ENCODE measurements at regions not wholly inside any gene's neighbourhood (a gene's known extent, or its start where the extent isn't known, plus 50 kb on each side); places are given as distances from the start of the nearest gene placed in this dataset.
"Not testable (repeated sequence)": the region's sequence is repeated elsewhere in the genome, so short reads cannot be mapped to it uniquely, and the experiment has no call there.

DNA sequence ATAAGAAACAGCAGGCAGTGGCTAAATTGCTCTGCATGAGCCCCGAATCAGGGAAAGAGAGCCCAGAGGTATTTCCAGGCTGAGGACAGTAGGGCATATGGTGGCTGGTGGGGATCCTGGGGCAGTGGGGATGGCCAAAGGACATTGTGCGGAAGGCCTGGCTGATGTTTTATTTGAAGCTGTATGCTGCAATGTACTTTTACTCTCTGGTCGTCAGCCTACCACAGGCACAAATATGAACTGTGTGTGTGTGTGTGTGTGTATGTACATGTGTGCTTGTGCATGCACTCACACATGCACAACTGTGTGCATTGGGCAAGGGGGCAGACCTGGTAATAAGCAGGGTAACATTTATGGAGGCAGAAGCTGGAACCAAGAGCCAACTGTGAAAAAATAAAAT, 74.7 kb upstream of the GZMB start:
- CTCF ChIA-PET = interaction anchor here (0.9 to 3.0 kb wide), 3 partner anchors 9 to 443 kb away, joined by 3 to 11 read pairs (median 4); no protein-coding TSS in a partner anchor
- H3K4me3 ChIP-seq (ENCODE audit: low read depth, low read length) = no peak overlapping the region
- DNase-seq (ENCODE audit: low read depth, low spot score) = no peak
- POLR2A ChIA-PET = no interaction called here
- TF ChIP-seq, protein P1, sequence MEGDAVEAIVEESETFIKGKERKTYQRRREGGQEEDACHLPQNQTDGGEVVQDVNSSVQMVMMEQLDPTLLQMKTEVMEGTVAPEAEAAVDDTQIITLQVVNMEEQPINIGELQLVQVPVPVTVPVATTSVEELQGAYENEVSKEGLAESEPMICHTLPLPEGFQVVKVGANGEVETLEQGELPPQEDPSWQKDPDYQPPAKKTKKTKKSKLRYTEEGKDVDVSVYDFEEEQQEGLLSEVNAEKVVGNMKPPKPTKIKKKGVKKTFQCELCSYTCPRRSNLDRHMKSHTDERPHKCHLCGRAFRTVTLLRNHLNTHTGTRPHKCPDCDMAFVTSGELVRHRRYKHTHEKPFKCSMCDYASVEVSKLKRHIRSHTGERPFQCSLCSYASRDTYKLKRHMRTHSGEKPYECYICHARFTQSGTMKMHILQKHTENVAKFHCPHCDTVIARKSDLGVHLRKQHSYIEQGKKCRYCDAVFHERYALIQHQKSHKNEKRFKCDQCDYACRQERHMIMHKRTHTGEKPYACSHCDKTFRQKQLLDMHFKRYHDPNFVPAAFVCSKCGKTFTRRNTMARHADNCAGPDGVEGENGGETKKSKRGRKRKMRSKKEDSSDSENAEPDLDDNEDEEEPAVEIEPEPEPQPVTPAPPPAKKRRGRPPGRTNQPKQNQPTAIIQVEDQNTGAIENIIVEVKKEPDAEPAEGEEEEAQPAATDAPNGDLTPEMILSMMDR (IDR thresholded peaks at IDR 0.05; ENCODE audit: insufficient read depth, low read length, missing control alignments) = no peak

DNA sequence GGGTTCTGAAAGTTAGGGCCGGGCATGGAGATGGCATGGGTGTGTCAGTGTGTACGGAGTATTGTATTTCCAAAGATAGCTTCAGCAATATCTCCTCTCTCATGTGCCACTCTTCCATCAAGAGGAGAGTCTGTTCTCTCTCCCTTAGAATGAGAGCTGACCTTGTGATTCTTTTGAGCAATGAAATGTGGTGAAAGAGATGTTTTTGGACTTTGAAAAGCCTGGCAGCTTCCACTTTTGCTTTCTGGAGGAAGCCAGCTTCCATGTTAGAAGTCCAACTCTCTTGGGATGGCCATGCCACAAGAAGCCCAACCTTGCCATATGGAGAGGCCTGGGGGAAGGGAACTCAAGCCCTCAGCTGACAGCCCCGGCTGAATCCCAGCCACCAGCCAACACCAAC, 72.4 kb upstream of the GZMB start:
- ChIA-PET CTCF (interaction anchor here (1.5 kb wide), 1 partner anchor 25 kb away, joined by 4 read pairs; no protein-coding TSS in a partner anchor), POLR2A (no interaction called here)

DNA sequence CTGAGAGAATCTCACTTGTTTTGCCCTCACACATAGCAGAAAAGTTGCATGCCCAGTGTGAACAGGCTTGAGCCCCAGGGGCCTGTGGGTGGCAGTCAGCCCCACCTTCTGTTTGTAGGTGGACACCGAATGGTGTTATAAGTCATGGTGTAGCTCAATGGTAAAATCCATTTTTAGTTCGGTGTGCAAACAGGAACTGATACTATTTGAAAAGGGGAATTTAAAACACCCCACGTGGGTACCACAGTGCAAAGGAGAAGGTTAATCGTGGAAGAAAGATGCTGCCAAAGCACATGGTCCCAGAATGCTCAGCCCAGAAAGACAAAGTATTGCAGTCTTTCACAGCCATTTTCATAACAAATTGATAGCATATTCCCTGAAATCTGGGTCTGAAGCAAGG, 71.8 kb upstream of the GZMB start:
- no peak overlapping the region for H3K4me3 ChIP-seq (ENCODE audit: low read depth, low read length)
- POLR2A ChIA-PET = no interaction called here
- TF ChIP-seq, protein P1 (IDR thresholded peaks at IDR 0.05; ENCODE audit: insufficient read depth, low read length, missing control alignments) = no peak
- CTCF ChIA-PET = no interaction called here
- DNase-seq (ENCODE audit: low read depth, low spot score) = no peak

More for the DNA sequence above, 72.4 kb upstream of the GZMB start:
- no peak for DNase-seq (ENCODE audit: low read depth, low spot score)
- no peak overlapping the region for H3K4me3 ChIP-seq (ENCODE audit: low read depth, low read length)
- TF ChIP-seq, protein P1 (IDR thresholded peaks at IDR 0.05; ENCODE audit: insufficient read depth, low read length, missing control alignments) = no peak

DNA sequence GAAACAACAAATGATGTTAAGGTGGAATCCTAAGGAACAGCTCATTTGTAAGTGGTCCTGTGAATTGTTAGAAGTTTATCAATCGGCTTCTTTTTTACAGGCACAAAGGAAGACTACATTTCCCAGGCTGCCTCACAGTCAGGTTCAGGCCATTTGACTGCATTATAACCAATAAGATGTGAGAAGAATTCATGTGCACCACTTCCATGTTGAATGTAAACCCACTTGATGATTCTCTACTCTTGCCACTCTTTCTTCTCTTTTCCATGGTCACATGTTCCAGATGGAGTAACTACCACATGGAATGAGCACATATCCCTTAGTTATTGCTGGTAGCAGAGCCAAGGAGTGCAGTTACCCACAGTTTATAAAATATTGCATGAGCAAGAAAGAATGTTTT, 67.1 kb upstream of the GZMB start:
- no peak overlapping the region for H3K4me3 ChIP-seq (ENCODE audit: low read depth, low read length)
- ChIA-PET CTCF (interaction anchor here (1.5 kb wide), 1 partner anchor 9 kb away, joined by 6 read pairs; no protein-coding TSS in a partner anchor), POLR2A (no interaction called here)
- TF ChIP-seq, protein P1 (IDR thresholded peaks at IDR 0.05; ENCODE audit: insufficient read depth, low read length, missing control alignments) = no peak
- no peak for DNase-seq (ENCODE audit: low read depth, low spot score)

DNA sequence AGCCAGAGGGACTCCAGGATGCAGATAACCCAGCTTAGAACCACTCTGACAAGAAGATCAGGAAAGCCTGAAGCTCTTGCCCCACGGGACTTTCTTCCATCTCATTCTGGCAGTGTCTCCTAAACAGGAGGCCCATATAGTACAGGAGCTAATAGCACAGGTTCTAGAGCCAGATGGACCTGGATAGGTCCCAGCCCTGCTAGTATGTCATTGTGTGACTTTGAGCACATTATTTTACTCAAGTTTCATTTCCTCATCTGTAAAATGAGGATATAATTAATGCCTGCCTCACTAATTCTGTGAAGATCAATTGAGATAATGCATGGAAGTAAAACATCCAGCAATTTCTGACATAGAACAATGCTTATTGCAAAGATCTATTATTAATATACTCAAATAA, 66.5 kb upstream of the GZMB start:
- POLR2A ChIA-PET = no interaction called here
- DNase-seq (ENCODE audit: low read depth, low spot score) = no peak
- H3K4me3 ChIP-seq (ENCODE audit: low read depth, low read length) = no peak overlapping the region
- TF ChIP-seq, protein P1 (IDR thresholded peaks at IDR 0.05; ENCODE audit: insufficient read depth, low read length, missing control alignments) = no peak
- CTCF ChIA-PET = interaction anchor here (1.3 to 1.5 kb wide), 2 partner anchors 10 to 11 kb away, joined by 4 to 6 read pairs; no protein-coding TSS in a partner anchor

DNA sequence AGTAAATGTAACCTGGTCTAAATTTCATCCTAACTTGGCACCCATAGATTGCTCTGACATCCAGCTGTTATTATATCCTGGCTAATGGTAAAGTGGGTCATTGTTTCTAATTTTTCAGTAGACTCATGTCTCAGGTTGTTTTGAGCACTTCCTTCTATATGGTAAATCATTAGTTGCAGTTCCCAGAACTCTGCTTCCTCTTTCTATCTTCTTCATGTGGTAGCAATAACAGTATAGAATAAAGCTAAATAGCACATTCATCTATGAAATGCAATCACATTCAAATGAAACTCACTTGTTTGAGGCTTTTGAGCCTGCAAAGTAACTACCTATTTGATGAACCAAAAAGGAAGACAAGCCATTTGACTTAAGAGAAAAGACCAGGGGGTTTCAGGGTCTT, 65.1 kb upstream of the GZMB start:
- H3K4me3 ChIP-seq (ENCODE audit: low read depth, low read length) = no peak overlapping the region
- CTCF ChIA-PET = interaction anchor here (0.9 to 1.3 kb wide), 2 partner anchors 11 to 13 kb away, joined by 4 to 7 read pairs; no protein-coding TSS in a partner anchor
- TF ChIP-seq, protein P1 (IDR thresholded peaks at IDR 0.05; ENCODE audit: insufficient read depth, low read length, missing control alignments) = no peak
- POLR2A ChIA-PET = no interaction called here
- no peak for DNase-seq (ENCODE audit: low read depth, low spot score)

DNA sequence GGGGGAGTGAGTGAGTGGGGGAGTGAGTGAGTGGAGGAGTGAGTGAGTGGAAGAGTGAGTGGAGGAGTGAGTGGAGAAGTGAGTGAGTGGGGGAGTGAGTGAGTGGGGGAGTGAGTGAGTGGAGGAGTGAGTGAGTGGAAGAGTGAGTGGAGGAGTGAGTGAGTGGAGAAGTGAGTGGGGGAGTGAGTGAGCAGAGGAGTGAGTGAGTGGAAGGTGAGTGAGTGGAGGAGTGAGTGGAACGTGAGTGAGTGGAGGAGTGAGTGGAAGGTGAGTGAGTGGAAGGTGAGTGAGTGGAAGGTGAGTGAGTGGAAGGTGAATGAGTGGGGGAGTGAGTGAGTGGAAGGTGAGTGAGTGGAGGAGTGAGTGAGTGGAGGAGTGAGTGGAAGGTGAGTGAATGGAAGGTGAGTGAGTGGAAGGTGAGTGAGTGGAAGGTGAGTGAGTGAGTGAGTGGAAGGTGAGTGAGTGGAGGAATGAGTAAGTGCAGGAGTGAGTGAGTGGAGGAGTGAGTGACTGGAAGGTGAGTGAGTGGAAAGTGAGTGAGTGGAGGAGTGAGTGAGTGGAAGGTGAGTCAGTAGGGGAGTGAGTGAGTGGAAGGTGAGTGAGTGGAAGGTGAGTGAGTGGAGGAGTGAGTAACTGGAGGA, 62.4 kb upstream of the GZMB start:
- H3K4me3 ChIP-seq (ENCODE audit: low read depth, low read length); CTCF ChIA-PET; DNase-seq (ENCODE audit: low read depth, low spot score); POLR2A ChIA-PET: not testable (repeated sequence)

Measured in AG04449 (cell line).